NOMO-1 treated with DMSO at 0.1 percent for 48 hours (cell line): ENCODE measurements at regions not wholly inside any gene's neighbourhood (a gene's known extent, or its start where the extent isn't known, plus 50 kb on each side); places are given as distances from the start of the nearest gene placed in this dataset.
"Not testable (repeated sequence)": the region's sequence is repeated elsewhere in the genome, so short reads cannot be mapped to it uniquely, and the experiment has no call there.

Source experiments
- DNase-seq: peaks from one replicate; lab custom pipeline; 2025; ENCODE audit not compliant: unreplicated experiment; lab: John Stamatoyannopoulos, UW

GRCh38 chr6:149234051-149234962 lies 83.2 kb upstream of the TAB2 start:
- DNase-seq: peak; percentile 55

GRCh38 chr6:149235130-149235561 lies 82.4 kb upstream of the TAB2 start:
- DNase-seq: peak; percentile 89

- no peak for DNase-seq
Measured at GRCh38 chr6:149236589-149236988, 80.9 kb upstream of the TAB2 start.

GRCh38 chr6:149237464-149237863 lies 80.0 kb upstream of the TAB2 start:
- DNase-seq: no peak

- no peak for DNase-seq
Measured at GRCh38 chr6:149239573-149240209, 77.8 kb upstream of the TAB2 start.

GRCh38 chr6:149242883-149243282 lies 74.6 kb upstream of the TAB2 start:
- DNase-seq: no peak

GRCh38 chr6:149244105-149244504 lies 73.4 kb upstream of the TAB2 start:
- DNase-seq: no peak

- DNase-seq: peak; percentile 95
Measured at GRCh38 chr6:149246691-149247384, 70.7 kb upstream of the TAB2 start.

- DNase-seq: peak; percentile 41
Measured at GRCh38 chr6:149247385-149247763, 70.1 kb upstream of the TAB2 start.

GRCh38 chr6:149248263-149248662 lies 69.2 kb upstream of the TAB2 start:
- DNase-seq: not testable (repeated sequence)

- DNase-seq: peak; percentile 33
Measured at GRCh38 chr6:149248693-149249369, 68.7 kb upstream of the TAB2 start.

- DNase-seq: no peak
Measured at GRCh38 chr6:149249370-149250357, 67.8 kb upstream of the TAB2 start.

GRCh38 chr6:149250951-149251350 lies 66.6 kb upstream of the TAB2 start:
- DNase-seq: no peak

GRCh38 chr6:149252622-149253021 lies 64.9 kb upstream of the TAB2 start:
- DNase-seq: no peak

- no peak for DNase-seq
Measured at GRCh38 chr6:149254253-149254652, 63.3 kb upstream of the TAB2 start.

- DNase-seq: peak; percentile 87
Measured at GRCh38 chr6:149259753-149260152, 57.8 kb upstream of the TAB2 start.

- no peak for DNase-seq
Measured at GRCh38 chr6:149260214-149260874, 57.2 kb upstream of the TAB2 start.

GRCh38 chr6:149261364-149262040 lies 56.0 kb upstream of the TAB2 start:
- no peak for DNase-seq

GRCh38 chr6:149263321-149263720 lies 54.2 kb upstream of the TAB2 start:
- no peak for DNase-seq
